Peyer's patch (tissue), 4 donors: ENCODE measurements at regions not wholly inside any gene's neighbourhood (a gene's known extent, or its start where the extent isn't known, plus 50 kb on each side); places are given as distances from the start of the nearest gene placed in this dataset.

Experiments
- DNase-seq, 3 donors: peaks; one replicate each; pipeline ENCODE4 v3.0.0-alpha.2; 2017 to 2019
- H3K27ac ChIP-seq, 4 donors: fragments of 200-600 bp; sonication (generic); one replicate each; pipeline ENCODE4 v1.5.1; 2016 to 2019
- H3K27me3 ChIP-seq, 2 donors: fragments of 200-600 bp; sonication (generic); one replicate each; pipeline ENCODE4 v1.5.1; 2019
- H3K36me3 ChIP-seq, 3 donors: fragments of 200-600 bp; sonication (generic); one replicate each; pipeline ENCODE4 v1.5.1; 2016 to 2019
- H3K4me1 ChIP-seq, 4 donors: fragments of 200-600 bp; sonication (generic); one replicate each; pipeline ENCODE4 v1.5.1; 2016 to 2019
- H3K4me3 ChIP-seq, 4 donors: fragments of 200-600 bp; sonication (generic); 1 replicate in 3 of 4; 2 replicates in 1 of 4; pipeline ENCODE4 v1.5.1; 2016 to 2019; ENCODE audit warnings: mild to moderate bottlenecking in 1 of 4
- H3K9me3 ChIP-seq, 4 donors: fragments of 200-600 bp; sonication (generic); one replicate each; pipeline ENCODE4 v1.5.1; 2016 to 2019; ENCODE audit warnings: mild to moderate bottlenecking in 1 of 4
- POLR2A ChIP-seq, 2 donors: fragments of 450-650 bp; IDR thresholded peaks; one replicate each; pipeline ENCODE4 v1.5.1; 2017; ENCODE audit warnings: antibody characterized with exemption in 2 of 2, mild to moderate bottlenecking in 2 of 2, moderate library complexity in 2 of 2
- TF ChIP-seq, protein P1 (sequence below), 6 experiments: fragments of 450-650 bp in 4 of 6; fragments of 200-600 bp in 2 of 6; sonication (generic) in 1 of 6; IDR thresholded peaks; one replicate each; pipeline ENCODE4 v1.5.1; 2017 to 2019; ENCODE audit warnings: antibody characterized with exemption in 6 of 6, mild to moderate bottlenecking in 3 of 6, moderate library complexity in 1 of 6

DNA sequence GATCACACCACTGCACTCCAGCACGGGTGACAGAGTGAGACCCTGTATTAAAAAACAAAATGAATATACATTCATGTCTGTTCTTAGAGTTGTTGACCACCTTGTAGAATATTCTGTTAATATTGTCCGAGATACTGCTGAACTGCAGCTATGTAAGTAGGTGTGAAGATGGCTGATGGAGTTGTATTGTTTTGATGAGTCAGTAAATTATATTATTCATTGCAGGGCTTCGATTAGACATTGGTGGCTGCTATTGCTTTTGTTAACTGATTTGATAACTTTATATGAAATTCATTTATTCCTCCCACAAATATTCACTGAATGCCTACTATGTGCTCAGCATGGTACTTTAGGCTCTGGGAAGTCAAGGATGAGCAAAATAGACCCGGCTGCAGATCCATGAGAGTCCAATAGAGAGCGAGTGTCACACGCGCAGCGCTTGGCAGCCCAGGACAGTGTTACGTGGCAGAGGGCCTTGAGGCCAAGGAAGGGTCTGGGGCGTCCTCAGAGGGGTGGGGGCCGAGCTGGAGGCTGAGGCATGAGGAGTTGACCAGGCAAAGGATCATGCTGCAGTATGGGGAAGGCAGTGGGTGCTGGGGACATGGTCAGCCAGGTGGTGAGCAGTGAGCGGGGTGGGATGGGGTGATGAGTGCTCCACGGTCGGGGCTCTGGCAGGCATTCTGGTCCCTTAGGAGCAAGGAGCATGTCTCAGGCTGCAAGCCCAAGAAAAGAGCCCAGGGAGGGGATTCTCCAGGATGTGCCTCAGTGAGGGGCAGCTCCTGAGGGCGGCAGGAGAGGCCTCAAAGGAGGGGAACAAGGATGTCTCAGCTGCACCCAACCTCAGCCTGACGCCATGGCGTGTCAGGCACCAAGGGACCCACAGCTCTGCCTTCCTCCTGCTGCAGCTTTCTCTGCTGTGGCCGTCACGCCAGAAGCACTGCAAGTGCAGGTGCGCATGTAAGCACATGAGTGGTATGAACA is 243.5 kb downstream of the GADD45G start:
- no peak overlapping the region for H3K4me3 ChIP-seq
- H3K9me3 ChIP-seq, result no peaks in the 10 kb centered on the region
- no peaks in the 10 kb centered on the region for H3K36me3 ChIP-seq
- no peak for TF ChIP-seq POLR2A (IDR thresholded peaks at IDR 0.05)
- TF ChIP-seq, protein P1, sequence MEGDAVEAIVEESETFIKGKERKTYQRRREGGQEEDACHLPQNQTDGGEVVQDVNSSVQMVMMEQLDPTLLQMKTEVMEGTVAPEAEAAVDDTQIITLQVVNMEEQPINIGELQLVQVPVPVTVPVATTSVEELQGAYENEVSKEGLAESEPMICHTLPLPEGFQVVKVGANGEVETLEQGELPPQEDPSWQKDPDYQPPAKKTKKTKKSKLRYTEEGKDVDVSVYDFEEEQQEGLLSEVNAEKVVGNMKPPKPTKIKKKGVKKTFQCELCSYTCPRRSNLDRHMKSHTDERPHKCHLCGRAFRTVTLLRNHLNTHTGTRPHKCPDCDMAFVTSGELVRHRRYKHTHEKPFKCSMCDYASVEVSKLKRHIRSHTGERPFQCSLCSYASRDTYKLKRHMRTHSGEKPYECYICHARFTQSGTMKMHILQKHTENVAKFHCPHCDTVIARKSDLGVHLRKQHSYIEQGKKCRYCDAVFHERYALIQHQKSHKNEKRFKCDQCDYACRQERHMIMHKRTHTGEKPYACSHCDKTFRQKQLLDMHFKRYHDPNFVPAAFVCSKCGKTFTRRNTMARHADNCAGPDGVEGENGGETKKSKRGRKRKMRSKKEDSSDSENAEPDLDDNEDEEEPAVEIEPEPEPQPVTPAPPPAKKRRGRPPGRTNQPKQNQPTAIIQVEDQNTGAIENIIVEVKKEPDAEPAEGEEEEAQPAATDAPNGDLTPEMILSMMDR (IDR thresholded peaks at IDR 0.05), result no peak
- H3K27ac ChIP-seq, result no peak overlapping the region
- peak in 1 of 3 donors; percentile 35 for DNase-seq
- H3K4me1 ChIP-seq, result no peaks in the 10 kb centered on the region
- H3K27me3 ChIP-seq, result no peaks in the 10 kb centered on the region

DNA sequence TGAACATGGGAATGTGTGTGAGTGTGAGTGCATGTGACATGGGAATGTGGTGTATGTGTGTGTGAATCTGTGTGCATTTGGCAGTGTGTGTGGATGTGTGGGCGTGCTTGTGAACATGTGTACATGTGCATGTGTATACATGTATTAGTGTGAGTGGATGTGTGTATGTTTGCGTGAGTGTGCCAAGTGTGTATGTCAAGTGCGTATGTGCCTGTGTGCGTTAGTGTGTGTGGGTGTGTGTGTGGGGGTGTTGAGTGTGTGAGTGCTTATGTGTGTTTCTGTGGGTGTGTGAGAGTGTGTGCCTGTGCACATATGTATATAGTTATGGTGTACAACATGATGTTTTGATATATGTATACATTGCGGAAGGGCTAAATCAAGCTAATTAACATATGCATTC is 244.3 kb downstream of the GADD45G start:
- H3K4me1 ChIP-seq, result no peaks in the 10 kb centered on the region
- H3K27me3 ChIP-seq, result no peaks in the 10 kb centered on the region
- peak in 1 of 3 donors; percentile 15 for DNase-seq
- H3K9me3 ChIP-seq, result no peaks in the 10 kb centered on the region
- H3K4me3 ChIP-seq, result no peak overlapping the region
- TF ChIP-seq, protein P1 (IDR thresholded peaks at IDR 0.05), result no peak
- no peak for TF ChIP-seq POLR2A (IDR thresholded peaks at IDR 0.05)
- H3K27ac ChIP-seq, result no peak overlapping the region
- no peaks in the 10 kb centered on the region for H3K36me3 ChIP-seq

DNA sequence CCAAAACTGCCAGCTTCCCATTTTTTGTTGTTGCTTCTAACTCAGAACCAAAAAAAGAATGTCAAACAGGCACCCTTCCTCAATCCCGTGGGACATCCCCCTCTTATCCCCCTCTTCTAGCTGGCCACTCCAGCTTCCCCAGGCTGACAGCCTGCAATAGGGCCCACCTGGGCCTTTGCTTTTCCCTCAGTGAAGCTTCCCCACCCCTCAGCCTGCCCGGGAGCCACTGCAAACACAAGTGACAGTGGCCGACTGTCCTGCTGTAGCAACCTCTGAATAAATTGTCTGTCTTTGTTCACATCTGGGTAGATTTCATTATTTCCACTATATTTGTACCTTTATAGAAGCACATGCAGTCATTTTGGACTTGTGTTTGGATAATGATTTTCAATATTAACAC is 245.3 kb downstream of the GADD45G start:
- Histone ChIP-seq H3K36me3 (no peaks in the 10 kb centered on the region), H3K4me3 (no peak overlapping the region), H3K4me1 (no peaks in the 10 kb centered on the region), H3K27me3 (no peaks in the 10 kb centered on the region), H3K9me3 (no peaks in the 10 kb centered on the region), H3K27ac (no peak overlapping the region)
- TF ChIP-seq POLR2A (IDR thresholded peaks at IDR 0.05), result no peak
- TF ChIP-seq, protein P1 (IDR thresholded peaks at IDR 0.05), result no peak
- peak in 1 of 3 donors; percentile 15 for DNase-seq

DNA sequence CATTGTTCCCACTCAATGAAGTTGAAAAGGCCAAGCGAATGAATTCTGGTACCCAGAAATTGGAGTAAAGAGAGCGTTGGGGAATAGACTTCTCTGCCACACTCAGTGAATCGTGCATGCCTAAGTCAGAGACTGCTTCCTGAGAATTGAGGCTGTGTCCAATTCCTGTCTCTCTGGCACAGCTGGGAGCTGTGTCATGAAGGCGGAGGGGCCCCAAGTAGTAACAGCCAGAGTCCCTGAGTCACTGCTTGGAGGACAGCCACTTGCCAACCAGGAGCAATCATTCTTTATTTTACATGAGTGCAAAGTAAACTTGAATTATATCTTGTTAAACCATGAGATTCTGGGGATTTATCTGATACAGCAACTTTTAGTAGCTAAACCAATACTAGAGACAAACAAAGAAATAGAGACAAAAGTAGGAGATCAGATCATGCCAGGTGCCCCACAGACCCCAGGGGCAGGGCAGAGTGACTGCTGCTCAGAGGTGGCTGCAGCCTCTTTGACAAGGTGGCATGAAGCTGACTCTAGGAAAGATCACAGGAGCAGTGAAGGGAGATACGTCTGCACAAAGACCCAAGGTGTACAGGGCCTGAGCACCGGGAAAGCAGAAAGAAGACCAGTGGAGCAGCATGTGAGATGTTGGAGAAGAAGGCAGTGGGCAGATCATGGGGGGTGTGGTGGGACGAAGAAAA is 246.0 kb downstream of the GADD45G start:
- Histone ChIP-seq H3K27ac (no peak overlapping the region), H3K36me3 (no peaks in the 10 kb centered on the region), H3K4me3 (no peak overlapping the region), H3K27me3 (no peaks in the 10 kb centered on the region), H3K9me3 (no peaks in the 10 kb centered on the region), H3K4me1 (no peaks in the 10 kb centered on the region)
- TF ChIP-seq, protein P1 (IDR thresholded peaks at IDR 0.05), result no peak
- TF ChIP-seq POLR2A (IDR thresholded peaks at IDR 0.05), result no peak
- DNase-seq, result peak in 2 of 3 donors; percentile 14 to 44

DNA sequence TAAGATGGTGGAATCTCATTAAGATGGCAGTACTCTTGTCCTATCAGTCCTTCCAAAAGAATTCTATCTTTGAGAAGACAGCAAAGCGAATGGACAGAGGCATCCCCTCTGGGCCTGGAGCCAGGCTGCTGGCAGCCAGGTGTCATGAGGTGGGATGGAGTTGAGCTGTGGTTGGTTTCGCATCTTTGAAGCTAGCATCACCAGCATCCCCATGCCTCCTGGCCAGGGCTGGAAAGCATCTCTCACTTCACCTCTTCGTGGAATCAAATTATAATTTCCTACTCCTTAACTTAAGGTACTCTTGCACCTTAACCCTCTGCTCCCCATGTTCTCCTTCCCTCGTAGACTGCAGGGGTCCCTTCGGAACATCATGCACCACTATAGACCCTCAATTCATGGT is 248.3 kb downstream of the GADD45G start:
- TF ChIP-seq POLR2A (IDR thresholded peaks at IDR 0.05), result no peak
- TF ChIP-seq, protein P1 (IDR thresholded peaks at IDR 0.05), result no peak
- no peak overlapping the region for H3K4me3 ChIP-seq
- peak in 1 of 3 donors; percentile 24 for DNase-seq
- H3K27me3 ChIP-seq, result no peaks in the 10 kb centered on the region
- H3K4me1 ChIP-seq, result no peaks in the 10 kb centered on the region
- H3K9me3 ChIP-seq, result no peaks in the 10 kb centered on the region
- H3K36me3 ChIP-seq, result no peaks in the 10 kb centered on the region
- no peak overlapping the region for H3K27ac ChIP-seq
